GM12875 (cell line): ENCODE measurements at regions not wholly inside any gene's neighbourhood (a gene's known extent, or its start where the extent isn't known, plus 50 kb on each side); places are given as distances from the start of the nearest gene placed in this dataset.

Experiments
- H3K4me3 ChIP-seq: one replicate; pipeline ENCODE4 v1.5.1; 2011; ENCODE audit warnings: low read depth, low read length, control low read depth
- TF ChIP-seq, protein P1 (sequence below): IDR thresholded peaks from 2 replicates; pipeline ENCODE4 v1.5.1; 2011; ENCODE audit warnings: low read depth, mild to moderate bottlenecking, control low read depth, inconsistent platforms, low read length, moderate library complexity, borderline replicate concordance; ENCODE audit not compliant: insufficient read depth

DNA sequence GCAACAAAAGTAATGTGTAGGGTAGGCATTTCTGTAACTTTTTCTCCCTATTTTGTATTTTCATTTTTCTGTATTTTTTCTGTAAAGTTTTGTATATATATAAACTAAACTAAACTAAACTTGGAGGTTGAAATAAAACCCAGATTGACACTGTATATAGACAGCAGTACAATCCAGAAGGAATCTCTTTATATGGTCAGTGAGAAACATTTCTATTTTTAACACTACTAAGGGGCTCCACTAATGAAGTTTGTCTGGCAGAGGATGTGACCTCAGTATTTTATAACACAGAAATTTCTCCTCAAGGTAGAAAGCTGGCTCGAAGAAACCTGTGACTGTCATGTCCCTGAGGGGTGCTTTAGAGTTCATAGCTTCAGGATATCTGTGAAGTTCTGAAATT, 959.2 kb downstream of the ADGRL3 start:
- TF ChIP-seq, protein P1, sequence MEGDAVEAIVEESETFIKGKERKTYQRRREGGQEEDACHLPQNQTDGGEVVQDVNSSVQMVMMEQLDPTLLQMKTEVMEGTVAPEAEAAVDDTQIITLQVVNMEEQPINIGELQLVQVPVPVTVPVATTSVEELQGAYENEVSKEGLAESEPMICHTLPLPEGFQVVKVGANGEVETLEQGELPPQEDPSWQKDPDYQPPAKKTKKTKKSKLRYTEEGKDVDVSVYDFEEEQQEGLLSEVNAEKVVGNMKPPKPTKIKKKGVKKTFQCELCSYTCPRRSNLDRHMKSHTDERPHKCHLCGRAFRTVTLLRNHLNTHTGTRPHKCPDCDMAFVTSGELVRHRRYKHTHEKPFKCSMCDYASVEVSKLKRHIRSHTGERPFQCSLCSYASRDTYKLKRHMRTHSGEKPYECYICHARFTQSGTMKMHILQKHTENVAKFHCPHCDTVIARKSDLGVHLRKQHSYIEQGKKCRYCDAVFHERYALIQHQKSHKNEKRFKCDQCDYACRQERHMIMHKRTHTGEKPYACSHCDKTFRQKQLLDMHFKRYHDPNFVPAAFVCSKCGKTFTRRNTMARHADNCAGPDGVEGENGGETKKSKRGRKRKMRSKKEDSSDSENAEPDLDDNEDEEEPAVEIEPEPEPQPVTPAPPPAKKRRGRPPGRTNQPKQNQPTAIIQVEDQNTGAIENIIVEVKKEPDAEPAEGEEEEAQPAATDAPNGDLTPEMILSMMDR = no peak
- H3K4me3 ChIP-seq = no peak overlapping the region

DNA sequence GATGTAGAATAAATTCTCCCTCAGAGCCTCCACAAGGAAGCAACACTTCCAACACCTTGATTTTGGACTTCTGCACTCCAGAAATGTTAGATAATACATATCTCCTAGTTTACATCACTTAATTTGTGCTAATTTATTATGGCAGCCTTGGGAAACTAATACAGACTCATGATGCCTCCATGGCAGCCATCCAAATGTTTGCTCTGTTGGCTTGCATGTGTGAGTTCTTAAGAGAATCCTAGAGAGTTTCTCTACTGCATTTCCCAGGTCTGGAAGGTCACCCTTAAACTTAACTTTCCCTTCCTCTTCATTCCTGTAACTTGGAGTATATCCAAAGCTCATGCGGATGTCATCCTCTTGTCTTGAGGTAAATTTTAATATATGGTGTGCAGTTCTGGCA, 956.1 kb downstream of the ADGRL3 start:
- TF ChIP-seq, protein P1 = no peak
- H3K4me3 ChIP-seq = no peak overlapping the region

DNA sequence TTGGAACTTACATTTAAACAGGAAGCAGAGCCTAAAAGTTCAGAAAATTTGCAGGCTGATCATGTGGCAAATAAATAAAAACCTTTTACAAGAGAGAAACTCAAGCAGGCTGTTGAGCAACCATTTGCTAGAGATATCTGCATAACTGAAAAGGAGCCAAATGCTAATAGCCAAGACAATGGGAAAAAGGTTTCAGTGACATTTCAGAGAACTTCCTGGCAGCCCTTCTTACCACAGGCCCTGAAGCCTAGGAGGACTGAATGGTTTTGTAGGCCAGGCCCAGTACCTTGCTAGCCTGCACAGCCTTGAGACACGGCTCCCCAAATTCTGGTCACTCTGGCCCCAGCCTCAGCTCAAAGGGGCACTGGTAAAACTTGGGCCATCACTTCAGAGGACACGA, 945.1 kb downstream of the ADGRL3 start:
- TF ChIP-seq, protein P1 = no peak

DNA sequence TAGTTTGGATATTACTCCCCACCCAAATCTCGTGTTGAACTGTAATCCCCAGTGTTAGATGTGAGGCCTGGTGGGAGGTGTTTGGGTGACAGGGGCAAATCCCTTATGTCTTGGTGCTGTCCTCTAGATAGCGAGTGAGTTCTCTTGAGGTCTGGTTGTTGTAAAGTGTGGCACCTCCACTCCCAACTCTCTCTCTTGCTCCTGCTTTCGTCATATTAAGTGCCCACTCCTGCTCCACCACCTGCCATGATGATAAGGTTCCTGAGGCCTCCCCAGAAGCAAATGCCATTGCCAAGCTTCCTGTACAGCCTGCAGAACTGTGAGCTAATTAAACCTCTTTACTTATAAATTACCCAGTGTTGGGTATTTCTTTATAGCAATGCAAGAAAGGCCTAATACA, 944.3 kb downstream of the ADGRL3 start:
- H3K4me3 ChIP-seq = no peak overlapping the region
- TF ChIP-seq, protein P1 = no peak

More for the DNA sequence above, 945.1 kb downstream of the ADGRL3 start:
- no peak overlapping the region for H3K4me3 ChIP-seq

DNA sequence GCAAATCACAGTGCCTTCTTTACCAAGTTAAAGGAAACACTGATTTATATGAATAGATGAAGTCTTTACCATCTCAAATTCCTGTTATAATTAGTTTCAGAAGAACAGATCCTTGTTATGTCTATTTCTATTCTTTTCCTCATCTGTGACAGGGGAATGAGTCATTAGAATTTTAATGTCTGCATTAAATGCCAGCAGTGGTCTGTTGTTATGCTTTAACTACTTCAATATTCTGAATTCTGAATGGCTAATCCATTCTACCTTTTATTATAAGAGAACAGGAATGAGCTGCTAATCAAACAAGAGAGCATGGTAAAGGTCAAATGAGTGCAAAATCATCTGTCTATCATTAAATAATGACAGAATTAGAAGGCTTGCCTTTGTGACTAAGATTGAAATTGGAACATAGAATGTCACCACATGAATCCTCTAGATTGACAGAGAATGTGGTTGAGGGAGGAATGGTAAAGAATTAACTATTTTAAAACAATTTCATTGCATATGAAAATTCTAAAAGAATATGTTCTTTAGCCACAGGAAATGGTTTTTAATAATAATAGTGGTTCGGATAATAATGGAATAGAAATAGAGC, 935.5 kb downstream of the ADGRL3 start:
- H3K4me3 ChIP-seq = no peak overlapping the region
- TF ChIP-seq, protein P1 = no peak

DNA sequence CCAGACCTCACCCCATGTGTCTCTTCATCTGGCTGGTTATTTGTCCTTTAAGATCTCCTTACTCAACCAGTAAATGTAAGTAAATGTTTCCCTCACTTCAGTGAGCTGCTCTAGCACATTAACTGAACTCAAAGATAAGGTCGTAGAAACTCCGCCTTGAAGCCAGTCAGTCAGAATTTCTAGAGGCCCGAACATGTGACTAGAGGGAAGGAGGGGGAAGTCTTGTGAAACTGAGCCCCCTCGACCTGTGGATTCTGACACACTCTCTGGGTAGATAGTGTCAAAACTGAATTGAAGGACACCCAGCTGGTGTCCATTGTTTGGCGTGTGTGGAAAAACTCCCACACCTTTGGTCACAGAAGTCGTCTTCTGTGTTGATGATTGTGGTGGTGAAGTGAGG, 933.9 kb downstream of the ADGRL3 start:
- TF ChIP-seq, protein P1 = no peak
- no peak overlapping the region for H3K4me3 ChIP-seq

DNA sequence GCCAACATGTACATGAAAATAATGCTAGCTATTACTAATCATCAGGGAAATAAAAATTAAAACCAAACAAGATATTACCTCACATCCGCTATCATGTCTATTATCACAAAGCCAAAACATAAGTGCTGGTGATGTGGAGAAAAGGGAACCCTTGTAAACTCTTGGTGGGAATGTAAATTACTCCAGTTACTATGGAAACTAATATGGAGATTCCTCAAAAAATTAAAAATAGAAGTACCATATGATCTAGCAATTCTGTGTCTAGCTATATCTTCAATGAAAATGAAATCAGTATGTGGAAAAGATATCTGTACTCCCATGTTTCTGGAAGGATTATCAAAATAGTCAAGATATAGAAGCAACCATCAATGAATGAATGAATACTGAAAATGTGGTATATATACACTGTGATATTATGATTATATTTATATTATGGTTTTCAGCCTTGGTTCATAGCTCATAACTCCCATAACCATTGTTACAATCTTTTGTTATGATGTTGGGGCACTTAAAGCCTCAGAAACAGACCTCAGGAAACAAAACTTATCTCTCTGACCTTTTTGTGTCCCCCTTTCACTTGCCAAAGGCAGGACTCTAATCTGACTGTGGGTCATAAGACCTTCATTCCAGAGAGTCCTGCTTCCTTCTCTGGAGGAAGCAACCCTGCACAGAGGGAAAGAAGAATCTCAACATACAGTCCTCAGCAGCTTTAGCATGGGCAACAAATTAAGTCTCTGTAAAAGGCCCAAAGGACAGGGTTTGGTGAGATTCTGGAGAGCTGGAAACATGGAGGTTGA, 933.2 kb downstream of the ADGRL3 start:
- TF ChIP-seq, protein P1 = no peak
- H3K4me3 ChIP-seq = no peak overlapping the region
